Fibroblast of skin of right quadriceps (primary cell): ENCODE measurements at regions not wholly inside any gene's neighbourhood (a gene's known extent, or its start where the extent isn't known, plus 50 kb on each side); places are given as distances from the start of the nearest gene placed in this dataset.

ENCODE experiments used
- DNase-seq: peaks from one replicate; pipeline ENCODE4 v3.0.0-alpha.2; 2013

DNA sequence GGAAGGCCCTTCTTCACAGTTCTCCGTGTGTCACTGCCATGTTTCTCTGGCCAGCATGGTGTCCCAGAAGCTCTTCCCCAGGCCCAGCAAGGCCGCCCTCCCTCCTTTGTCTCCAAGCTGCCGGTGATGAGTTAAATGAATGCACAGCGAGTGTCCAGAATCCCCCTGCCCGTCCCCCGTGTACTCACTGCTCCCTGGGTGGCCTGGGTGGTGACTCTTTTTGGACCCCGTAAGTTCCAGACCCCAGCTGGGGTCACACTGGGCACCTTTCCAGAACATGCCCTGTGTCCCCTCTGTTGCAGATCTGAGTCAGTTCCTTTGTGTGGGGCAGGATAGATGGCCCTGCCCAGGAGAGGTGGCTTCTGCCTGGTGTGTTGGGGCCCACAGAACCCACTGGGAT is 95.0 kb downstream of the MRPL36 start:
- no peak for DNase-seq

DNA sequence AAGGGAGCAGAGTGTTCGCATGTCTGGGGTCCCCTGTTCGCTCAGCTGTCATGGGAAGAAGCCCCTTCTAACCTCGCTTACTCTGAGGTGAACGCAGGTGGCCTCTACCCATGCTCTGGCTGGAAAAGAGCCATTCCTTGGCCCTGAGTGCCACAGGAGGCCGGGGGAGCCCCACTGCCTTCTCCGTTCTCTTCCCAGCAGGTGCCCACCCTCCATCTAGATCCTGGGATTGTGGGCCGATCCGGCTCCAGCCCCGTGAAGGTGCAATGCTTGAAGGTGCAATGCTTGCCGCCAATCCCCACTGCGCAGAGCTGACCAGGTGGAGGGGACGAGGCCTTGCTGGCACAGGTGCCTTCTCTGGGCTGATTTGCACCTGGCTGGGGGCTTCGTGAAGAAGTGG is 95.4 kb downstream of the MRPL36 start:
- DNase-seq, result no peak

DNA sequence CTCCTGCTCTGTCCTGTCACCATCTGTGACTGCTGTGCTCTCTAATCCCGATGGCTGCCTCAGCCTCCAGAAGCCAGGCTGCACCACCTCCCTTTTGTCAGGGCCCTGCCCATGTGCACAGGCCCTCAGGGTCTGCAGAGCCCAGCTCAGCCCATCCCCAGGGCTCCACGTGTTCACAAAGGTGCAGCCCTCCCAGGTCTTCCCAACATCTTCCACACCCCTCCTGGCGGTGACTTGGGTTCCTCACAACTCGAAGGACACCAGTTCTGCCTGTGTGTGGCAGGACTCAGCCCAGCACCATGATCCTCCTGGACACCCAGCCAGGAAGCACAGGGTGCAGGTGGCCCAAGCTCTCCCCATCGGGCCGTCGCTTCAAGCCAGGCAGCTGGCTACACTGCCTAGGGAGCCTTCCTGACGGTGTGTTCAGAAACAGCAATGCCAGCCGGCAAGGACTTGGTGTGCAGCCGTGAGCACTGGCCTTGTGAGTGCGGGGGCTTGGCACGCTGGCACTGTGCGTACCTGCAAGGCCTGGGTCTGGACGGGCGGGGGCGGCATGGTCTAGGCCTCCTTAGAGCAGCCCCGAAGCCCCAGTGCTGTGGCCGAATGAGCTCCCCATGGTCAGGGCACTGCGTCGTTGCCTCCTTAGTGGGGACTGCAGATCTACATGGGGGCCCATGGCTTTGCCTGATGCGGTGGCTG is 96.1 kb downstream of the MRPL36 start:
- DNase-seq, result no peak

DNA sequence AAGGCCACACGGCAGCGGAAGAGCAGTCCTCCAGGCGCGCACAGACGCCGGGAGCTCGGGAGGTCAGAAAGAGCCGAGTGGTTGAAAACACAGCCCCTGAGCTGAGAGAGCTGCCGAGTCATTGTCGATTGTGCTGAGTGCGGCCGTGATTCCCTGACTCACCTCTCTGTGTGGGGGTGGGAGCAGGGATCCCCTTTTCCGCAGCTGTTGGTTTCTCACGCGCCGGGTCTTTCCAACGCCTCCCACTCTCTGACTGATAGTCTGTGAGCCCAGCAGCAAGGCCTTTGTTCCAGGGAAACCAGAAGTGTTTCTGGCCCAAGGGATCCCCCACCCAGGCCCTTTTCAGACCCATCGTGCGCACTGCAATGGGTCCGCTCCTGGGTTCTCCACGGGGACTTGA is 97.3 kb downstream of the MRPL36 start:
- DNase-seq, result no peak

DNA sequence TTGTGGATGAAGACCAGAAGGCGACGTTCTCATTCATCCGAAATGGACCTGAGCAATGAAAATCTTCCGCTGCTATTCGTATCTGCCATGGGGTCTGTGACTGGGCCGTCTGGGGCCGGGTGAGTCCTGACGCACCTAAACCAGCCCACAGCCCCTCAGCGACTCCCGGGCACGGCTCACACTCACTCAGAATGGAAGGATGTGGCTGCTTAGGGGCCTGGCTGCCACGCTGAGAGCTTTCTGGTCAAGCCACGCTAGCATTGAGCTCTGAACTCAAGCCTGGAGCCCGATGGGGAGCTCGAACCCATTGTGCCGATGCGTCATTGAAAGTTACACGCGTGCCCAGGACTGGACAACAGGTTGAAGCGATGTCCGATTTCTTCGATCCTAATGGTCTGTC is 97.8 kb downstream of the MRPL36 start:
- no peak for DNase-seq

DNA sequence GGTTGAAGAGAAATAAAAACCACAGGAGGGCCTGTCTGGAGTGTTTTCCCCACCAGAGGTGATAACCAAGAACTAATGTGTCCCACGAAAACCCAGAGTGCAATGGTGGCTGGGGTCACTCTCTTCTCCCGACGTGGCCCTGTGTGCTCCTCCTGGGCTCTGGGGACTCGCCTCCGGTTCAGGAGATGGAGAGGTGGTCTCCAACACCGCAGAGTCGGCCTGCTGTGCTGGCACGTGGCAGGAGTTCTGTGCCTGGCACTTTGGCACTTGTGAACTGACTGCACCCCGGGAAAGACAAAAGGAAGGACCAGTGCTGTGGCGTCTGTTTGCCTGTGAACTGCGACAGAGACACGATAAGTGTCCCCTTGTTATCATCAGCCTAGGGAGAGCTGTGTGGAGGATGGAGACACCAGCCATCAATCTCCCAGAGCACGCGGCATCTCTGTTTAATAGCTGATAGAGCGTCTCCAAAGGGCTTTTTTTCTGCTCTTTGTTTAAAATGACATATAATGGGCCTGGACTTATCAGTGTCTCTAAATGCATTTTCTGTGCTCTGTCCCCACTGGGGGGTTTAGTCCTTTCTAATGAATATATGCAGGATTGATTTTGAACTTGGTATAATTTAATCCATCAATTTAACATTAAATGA is 98.3 kb downstream of the MRPL36 start:
- no peak for DNase-seq

DNA sequence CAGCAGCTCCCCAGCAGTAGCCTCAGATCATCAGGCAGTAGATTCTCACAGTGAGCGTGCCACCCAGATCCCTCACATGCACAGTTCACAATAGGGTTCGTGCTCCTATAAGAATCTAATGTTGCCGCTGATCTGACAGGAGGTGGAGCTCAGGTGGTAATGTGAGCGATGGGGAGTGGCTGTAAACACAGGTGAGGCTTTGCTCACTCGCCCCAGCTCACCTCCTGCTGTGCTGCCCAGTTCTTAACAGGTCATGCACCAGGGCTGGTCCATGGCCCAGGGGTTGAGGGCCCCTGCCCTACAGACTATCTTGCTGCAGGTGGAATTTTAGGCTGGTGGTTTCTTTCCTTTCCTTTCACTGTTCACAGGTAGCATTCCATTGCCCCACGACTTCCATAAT is 100.2 kb downstream of the MRPL36 start:
- no peak for DNase-seq

DNA sequence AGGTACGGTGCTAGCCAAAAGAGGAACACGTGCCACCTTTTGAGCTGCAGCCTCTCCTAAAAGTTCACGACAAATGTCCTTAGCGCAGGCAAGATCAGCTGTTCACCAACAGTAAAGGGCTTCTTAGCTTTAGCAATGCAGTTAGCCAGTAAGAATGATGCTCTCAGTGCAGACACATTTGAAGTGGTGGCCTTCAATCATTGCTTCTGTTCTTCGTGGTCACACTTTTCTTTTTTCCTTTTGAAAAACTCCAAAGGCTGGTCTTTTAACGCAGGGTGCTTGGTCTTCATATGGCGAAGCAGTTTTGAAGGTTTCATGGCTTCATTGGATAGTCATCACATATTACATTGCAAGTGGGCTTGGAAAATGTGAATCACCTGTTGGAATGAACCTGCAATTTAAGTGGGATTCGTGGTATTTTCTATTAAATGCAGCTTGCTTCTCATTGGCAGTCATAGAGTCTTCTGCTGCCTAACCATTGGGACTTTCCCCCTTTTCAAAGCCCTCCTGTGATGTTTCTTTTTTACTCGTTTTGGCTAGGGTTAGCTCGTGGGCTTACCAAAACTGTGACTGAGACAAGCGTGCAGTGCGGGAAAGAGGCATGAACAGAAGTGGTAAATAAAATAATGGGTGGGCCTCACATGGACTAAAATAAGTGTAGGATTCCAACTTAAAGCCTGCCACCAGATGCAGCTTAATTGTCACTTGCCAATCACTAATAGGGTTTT is 100.9 kb downstream of the MRPL36 start:
- no peak for DNase-seq

DNA sequence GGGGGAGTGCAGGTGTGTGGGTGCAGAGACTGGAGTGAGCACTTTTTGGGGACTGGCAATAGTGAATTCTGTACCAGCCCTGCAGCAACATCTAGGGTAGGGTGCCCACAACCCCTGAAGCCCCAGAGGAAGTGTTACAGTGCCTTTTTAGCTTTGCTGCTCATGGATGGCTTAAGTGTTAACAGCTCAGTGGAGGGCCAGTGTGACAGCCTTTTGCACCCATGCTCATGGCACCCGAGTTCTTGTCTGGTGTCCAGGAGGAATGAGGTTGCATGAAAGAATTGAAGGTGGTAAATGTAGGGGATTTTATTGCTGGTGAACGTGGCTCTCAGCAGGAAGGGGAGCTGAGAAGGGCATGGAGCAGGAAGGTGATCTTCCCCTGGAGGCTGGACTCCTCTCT is 107.3 kb downstream of the MRPL36 start:
- DNase-seq, result no peak

DNA sequence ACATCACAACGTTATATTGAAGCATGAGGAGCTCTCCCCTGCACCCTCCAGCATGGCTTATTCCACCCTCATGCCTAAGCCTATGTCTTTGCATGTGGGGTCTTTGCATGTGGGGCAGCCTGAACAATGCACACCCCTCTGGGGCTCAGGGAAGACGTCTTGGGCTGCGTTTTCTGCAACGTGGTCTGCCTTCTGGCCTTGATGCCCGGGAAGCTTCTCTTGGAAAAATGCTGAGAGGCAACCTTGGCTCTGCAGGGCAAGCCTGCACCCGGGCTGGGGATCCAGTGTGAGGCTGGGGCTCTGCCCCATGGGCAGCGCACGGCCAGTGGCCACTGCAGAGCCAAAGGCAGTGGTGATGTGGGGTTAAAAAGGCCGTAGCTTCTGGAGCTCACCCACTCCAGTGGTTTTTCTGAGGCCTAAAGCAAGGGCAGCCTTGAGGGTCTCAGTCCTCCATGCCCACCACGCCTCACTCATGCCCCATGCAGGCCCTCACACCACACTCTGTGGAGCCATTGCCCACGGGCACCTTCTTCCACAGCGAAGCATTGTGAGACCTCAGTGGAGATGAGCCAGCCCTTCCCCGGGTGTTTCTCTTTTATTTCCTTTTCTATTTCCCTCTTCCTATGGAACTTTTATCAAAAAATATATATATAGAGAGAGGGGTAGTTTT is 112.2 kb downstream of the MRPL36 start:
- DNase-seq, result no peak

DNA sequence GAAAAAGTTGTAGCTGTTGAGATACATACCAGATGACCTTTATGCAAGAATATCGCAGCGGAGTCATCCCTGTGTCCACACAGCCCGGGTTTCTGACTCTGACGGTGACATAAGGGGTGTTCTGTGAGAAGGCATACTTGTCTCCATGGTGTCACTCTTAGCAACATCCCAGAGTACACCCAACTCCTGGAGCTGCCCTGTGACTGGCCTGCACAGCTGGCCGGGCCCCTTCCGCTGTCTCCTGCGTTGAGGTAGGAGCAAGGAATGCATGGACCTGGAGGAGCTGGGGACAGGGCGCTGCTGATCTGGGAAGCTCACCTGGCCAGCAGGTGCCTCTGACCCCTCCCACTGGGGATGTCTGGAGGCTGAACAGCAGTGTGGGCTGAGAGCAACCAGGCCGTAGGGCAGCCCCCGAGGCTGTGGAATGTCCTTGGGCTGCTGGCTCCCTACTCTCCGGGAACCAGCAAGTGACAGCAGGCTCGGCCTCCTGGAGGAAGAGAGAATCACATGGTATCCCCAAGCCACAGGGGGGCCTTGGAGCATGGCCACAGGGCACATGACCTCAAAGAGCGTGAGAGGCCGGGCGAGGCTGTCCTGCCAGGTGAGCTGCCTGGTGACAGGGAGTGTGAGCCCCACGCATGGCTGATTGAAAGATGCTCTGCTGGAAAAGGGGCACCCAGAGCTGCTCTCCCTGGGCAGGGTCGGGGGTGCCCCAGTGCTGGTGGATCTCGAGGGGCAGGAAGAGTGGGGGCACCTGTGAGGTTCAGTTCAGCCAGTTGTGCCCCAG is 113.4 kb downstream of the MRPL36 start:
- DNase-seq, result no peak

DNA sequence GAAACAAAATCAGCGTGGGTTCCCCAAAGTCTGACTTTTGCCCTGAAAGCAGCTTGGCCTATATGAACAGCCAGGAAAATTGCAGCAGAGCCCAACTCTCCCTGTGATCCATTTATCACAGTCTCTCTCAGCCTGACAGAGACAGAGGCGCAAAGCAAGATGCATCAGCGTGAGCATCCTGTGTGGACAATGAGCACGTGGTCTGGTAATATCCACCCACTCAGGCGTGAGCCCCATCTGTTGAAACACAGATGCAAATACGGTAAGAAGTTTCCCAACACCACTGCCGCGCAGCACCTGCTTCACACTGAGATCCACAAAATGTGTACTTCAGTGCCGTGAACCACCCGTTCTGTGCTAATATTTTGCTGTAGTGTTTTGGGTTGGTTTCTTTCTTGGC is 114.6 kb downstream of the MRPL36 start:
- no peak for DNase-seq

DNA sequence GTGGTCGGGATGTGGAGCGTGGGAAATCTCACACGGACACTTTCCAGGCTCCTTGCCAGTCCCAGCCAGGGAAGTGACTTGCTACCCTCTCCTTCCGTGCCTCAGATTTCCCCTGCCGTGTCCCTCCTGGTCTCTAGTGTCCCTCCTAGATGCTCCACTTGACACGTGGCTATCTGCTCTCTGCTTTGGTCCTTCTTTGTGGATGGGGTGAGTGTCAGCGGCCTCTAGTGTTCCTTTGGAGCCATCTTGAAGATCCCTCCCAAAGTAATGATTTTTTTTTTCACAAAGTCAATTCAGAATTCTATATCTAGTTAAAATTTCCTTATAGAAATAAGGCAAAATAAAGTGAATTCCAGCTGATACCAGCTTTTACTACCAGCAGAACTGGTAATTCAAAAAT is 117.7 kb downstream of the MRPL36 start:
- DNase-seq, result no peak

DNA sequence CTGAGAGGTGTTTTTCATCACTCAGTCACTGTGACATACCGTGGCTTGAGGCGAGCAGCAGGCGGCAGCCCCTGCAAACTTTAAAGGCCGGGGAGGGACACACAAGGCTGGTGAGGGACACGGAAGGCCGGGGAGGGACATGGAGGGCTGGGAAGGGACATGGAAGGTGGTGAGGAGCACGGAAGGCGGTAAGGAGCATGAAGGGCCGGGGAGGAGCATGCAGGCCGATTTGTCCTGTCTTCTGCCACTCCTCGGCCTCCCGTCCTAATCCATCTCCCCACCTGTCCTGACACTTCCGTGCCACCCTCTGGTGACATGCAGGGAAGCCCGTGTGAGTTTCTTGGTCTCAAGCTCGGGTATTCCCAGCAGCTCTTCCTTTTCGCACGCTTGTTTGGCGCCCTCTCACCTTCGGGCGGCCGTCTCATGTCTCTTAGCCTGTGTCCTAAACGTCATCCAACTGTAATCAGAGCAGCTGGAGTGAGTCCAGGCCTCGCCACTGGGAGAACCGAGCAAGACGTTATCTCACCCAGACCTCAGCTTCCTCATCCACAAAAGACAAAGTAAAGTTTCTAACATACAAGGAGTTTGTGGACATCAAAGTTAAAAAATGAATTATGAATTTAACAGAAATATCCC is 126.5 kb downstream of the MRPL36 start:
- no peak for DNase-seq

DNA sequence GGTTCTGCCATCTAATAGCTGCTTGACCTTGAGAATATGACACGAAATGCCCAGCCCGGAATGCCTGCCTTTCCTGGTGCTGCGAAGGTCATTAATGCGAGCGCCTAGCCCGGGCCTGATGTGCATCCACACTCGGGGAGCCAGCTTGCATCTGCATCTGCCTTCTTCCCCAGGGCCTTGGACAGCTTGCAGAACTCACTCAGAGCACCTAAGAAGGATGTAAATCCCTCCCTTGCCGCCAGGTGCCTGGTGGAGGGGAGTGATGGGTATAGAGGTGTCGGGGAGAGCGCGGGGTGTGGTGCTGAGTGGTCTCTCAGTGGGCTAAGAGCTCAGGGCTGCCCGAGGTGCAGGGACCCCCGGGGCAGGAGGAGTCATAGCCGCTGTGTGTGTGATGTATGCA is 127.2 kb downstream of the MRPL36 start:
- DNase-seq, result no peak

DNA sequence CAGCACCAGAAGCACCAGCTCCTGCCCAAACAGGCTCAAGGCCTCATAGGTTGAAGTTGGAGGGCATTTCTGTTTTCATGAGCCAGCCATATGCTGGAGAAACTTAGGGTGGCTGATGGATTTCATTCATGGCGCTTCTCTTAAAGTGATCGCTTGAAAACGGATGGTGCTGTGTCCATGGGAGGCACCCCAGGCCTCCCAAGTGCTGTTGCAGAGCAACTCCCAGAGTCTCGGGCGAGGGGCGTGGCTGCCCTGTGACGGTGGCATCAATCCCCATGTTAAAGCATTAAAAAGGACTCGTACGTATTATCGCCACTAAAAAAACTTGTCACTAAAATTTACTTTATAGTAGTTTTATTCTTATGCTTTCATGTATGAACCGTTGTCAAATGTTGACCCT is 128.3 kb downstream of the MRPL36 start:
- DNase-seq, result no peak

DNA sequence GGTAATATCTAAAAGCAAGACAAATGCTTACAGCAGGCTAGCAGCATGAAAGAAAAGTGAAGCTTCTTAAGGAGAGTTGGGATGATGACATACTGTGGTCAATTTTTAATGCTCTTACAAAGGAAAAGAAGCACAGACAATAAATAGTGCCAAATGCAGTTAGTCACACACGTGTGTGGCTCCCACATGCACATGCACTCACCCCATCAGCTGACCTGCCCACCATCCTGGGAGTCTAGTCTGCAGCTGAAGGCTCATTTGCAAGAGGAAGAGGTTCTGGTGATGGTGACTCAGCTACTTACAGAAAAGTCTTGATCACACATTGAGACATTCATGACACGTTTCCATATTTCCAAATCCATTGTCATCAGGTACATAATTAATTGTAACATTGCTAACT is 129.3 kb downstream of the MRPL36 start:
- DNase-seq, result peak; percentile 32

DNA sequence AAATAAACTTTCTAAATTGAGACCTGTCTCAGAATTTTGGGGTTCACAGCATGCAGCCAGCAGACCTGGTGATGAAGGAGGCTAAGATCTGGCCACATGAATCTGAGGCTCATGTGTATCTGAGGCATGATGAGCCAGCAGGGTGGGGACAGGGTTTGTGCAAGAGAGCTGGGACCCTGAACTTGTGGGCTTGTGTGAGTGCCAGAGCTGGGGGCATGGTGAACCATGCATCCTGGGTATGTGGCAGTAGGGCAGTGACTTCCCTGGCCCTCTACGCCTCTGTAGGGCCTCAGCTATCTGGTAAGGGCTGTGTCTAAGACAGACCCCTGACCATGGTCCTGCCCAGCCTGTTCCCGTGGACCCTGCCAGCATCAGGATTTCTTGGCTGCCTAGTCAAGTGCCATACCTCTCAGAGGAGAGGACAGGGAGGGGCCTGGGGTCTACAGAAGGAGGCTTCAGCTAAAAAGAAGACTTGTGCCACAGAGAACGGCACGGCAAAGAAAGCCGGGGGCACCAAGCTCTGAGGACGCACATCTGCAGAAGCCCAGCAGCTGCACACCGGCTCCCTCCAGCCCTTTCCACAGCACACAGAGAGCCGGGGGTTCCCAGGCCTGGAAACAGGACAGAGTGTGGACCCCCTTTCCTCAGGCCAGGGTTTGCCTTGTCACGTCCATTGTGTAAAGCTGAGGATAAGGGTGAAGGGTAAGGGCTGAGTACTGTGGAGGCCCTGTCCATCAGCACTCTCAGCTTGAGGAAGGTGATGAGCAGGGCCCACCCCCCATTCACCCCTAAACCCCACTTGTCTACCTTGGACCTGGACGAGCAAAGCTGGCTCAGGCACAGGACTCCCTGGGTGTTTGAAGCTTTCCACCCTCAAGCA is 130.1 kb downstream of the MRPL36 start:
- DNase-seq, result no peak

DNA sequence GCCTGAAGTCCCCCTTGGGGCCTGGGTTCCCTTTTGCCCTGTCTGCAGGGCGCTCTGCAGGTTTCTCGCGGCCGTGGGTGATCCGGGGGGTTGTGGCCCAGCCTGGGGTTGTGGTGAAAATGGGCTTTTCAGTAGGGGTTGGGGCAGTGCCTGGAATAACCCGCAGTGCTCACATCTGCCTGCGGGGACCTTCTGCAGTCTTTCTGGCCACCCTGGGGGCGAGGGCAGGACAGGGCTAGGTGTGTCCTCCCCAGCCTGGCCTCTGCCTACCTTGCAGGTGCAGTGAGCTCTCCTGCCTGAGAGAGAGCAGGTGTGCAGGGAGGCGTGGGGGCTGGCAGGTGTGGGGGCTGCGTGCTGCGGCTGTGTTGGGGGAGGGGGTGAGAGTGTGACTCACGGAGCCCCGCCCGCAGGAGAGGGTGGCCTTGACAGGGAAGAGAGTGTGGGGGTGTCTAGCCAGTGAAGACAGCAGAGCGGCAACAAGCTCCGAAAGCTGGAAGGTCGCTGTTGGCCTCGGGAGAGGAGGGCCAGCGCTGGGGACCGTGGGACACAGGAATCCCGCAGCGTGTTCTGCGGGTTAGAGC is 131.4 kb downstream of the MRPL36 start:
- no peak for DNase-seq

DNA sequence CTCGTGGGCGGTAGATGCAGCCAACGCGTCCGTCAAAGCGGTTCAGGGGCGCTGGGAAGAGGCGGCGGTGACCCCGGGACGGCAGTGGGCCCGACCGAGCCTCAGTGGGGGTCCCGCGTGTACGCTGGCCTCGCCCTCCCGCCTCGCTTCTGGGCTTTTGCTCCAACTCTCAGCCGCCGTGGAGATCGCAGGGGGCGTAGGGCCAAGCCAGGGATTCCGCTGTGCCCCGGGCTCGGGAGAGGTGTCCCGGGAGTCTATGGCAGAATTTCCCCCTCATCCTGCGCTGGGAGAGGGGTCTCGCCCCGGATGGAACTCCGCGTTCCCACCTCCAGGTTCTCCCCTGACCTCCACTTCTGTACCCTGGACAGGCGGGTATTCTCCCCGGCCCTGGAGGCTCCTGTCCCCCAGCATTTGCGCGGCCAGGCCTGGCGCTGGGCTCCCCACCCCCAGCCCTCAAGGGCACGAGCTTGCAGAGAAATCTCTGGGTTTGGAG is 131.9 kb downstream of the MRPL36 start:
- no peak for DNase-seq
